Endothelial cell (in vitro differentiated cells): ENCODE measurements at regions not wholly inside any gene's neighbourhood (a gene's known extent, or its start where the extent isn't known, plus 50 kb on each side); places are given as distances from the start of the nearest gene placed in this dataset.

Source experiments
- DNase-seq: peaks from one replicate; pipeline ENCODE4 v3.0.0; 2021; ENCODE audit warnings: low spot score
- H3K27ac Mint-ChIP-seq: one replicate; pipeline ENCODE4 v1.8.0; 2021; ENCODE audit warnings: mixed read lengths, inconsistent platforms; ENCODE audit not compliant: unreplicated experiment
- H3K27me3 Mint-ChIP-seq: one replicate; pipeline ENCODE4 v1.8.0; 2021; ENCODE audit warnings: mild to moderate bottlenecking, moderate library complexity, mixed read lengths, inconsistent platforms; ENCODE audit not compliant: unreplicated experiment
- H3K36me3 Mint-ChIP-seq: one replicate; pipeline ENCODE4 v1.8.0; 2021; ENCODE audit warnings: mild to moderate bottlenecking, low read depth, mixed read lengths, inconsistent platforms; ENCODE audit not compliant: unreplicated experiment
- H3K4me1 Mint-ChIP-seq: one replicate; pipeline ENCODE4 v1.8.0; 2021; ENCODE audit warnings: mild to moderate bottlenecking, mixed read lengths, inconsistent platforms; ENCODE audit not compliant: unreplicated experiment
- H3K4me3 Mint-ChIP-seq: one replicate; pipeline ENCODE4 v1.8.0; 2021; ENCODE audit warnings: mild to moderate bottlenecking, mixed read lengths, inconsistent platforms; ENCODE audit not compliant: unreplicated experiment
- H3K9me3 Mint-ChIP-seq: one replicate; pipeline ENCODE4 v1.8.0; 2021; ENCODE audit warnings: mixed read lengths, inconsistent platforms; ENCODE audit not compliant: unreplicated experiment
- CTCF ChIP-seq: fragments of 200-600 bp; sonication (generic); IDR thresholded peaks from one replicate; pipeline ENCODE4 v1.5.0; 2021; ENCODE audit warnings: antibody characterized with exemption; ENCODE audit not compliant: unreplicated experiment

GRCh38 chr6:92122746-92123145 lies 1296.6 kb downstream of the EPHA7 start:
- Mint-ChIP-seq H3K4me3 (no peak overlapping the region), H3K9me3 (no peaks in the 10 kb centered on the region), H3K27me3 (no peaks in the 10 kb centered on the region), H3K36me3 (no peaks in the 10 kb centered on the region), H3K27ac (no peak overlapping the region), H3K4me1 (no peaks in the 10 kb centered on the region)
- TF ChIP-seq CTCF, result peak; percentile 47
- no peak for DNase-seq

GRCh38 chr6:92121228-92121627 lies 1298.1 kb downstream of the EPHA7 start:
- no peaks in the 10 kb centered on the region for H3K9me3 Mint-ChIP-seq

DNA sequence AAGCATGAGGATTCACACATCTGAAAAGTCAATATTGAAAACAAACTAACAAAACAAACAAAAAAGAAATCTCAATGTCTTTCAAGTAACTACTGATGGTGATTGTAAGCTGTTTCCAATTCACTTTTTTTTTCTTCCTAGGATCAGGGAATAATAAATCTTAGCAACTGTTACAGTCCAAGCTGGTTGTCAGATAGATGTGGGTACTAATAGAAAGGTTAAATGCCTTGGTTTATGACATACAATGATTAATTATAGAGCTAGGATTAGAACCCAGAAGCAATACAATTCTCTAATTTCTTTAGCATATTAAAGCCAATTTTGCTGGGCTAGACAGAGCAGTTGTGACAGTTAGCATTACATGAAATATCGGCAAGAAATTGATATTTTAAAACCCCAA lies 1301.6 kb downstream of the EPHA7 start:
- Mint-ChIP-seq H3K4me1 (no peaks in the 10 kb centered on the region), H3K27me3 (no peaks in the 10 kb centered on the region), H3K36me3 (no peaks in the 10 kb centered on the region), H3K9me3 (no peaks in the 10 kb centered on the region), H3K27ac (no peak overlapping the region), H3K4me3 (no peak overlapping the region)
- no peak for TF ChIP-seq CTCF
- no peak for DNase-seq

More at GRCh38 chr6:92121228-92121627, 1298.1 kb downstream of the EPHA7 start:
- no peaks in the 10 kb centered on the region for H3K4me1 Mint-ChIP-seq
- no peak for DNase-seq
- H3K27me3 Mint-ChIP-seq, result no peaks in the 10 kb centered on the region
- no peaks in the 10 kb centered on the region for H3K36me3 Mint-ChIP-seq
- no peak overlapping the region for H3K27ac Mint-ChIP-seq
- no peak for TF ChIP-seq CTCF
- no peak overlapping the region for H3K4me3 Mint-ChIP-seq

GRCh38 chr6:92114797-92115196 lies 1304.6 kb downstream of the EPHA7 start:
- no peaks in the 10 kb centered on the region for H3K4me1 Mint-ChIP-seq
- H3K27me3 Mint-ChIP-seq, result no peaks in the 10 kb centered on the region
- DNase-seq, result no peak
- H3K36me3 Mint-ChIP-seq, result no peaks in the 10 kb centered on the region
- no peaks in the 10 kb centered on the region for H3K9me3 Mint-ChIP-seq
- H3K27ac Mint-ChIP-seq, result no peak overlapping the region
- no peak for TF ChIP-seq CTCF
- H3K4me3 Mint-ChIP-seq, result no peak overlapping the region

GRCh38 chr6:92114091-92114675 lies 1305.2 kb downstream of the EPHA7 start:
- H3K27ac Mint-ChIP-seq, result no peak overlapping the region
- H3K36me3 Mint-ChIP-seq, result no peaks in the 10 kb centered on the region
- H3K27me3 Mint-ChIP-seq, result no peaks in the 10 kb centered on the region
- no peaks in the 10 kb centered on the region for H3K4me1 Mint-ChIP-seq
- no peak overlapping the region for H3K4me3 Mint-ChIP-seq
- no peak for DNase-seq
- TF ChIP-seq CTCF, result no peak
- no peaks in the 10 kb centered on the region for H3K9me3 Mint-ChIP-seq
